T-cell (primary cell): ENCODE measurements at regions not wholly inside any gene's neighbourhood (a gene's known extent, or its start where the extent isn't known, plus 50 kb on each side); places are given as distances from the start of the nearest gene placed in this dataset.
"Not testable (repeated sequence)": the region's sequence is repeated elsewhere in the genome, so short reads cannot be mapped to it uniquely, and the experiment has no call there.

ENCODE experiments used
- ATAC-seq, 4 experiments: fragments of 200-7000 bp in 3 of 4; fragments of 150-1000 bp in 1 of 4; cut with Tn5 transposase; replicated peaks in 1 of 4; 1 replicate in 3 of 4; 2 replicates in 1 of 4; pipeline ENCODE4 v1.10.0; 2021; ENCODE audit warnings: moderate library complexity in 3 of 4, mild to moderate bottlenecking in 2 of 4, moderate number of reproducible peaks in 1 of 4
- CTCF ChIA-PET, 2 donors: fragments of 300-600 bp; sonication (Branson Sonifier 250); formaldehyde crosslinking; loops; one replicate each; lab custom pipeline; 2022; ENCODE audit warnings: antibody characterized with exemption in 2 of 2; lab: Charles Lee
- POLR2A ChIA-PET, 2 donors: fragments of 300-600 bp; sonication (Branson Sonifier 250); formaldehyde crosslinking; loops; one replicate each; lab custom pipeline; 2022; ENCODE audit warnings: antibody characterized with exemption in 2 of 2; lab: Charles Lee
- DNase-seq, 35 experiments: peaks; one replicate each; pipeline versions ENCODE4 v3.0.0 to v3.0.0-alpha.2; 2013 to 2023
- H3K27ac ChIP-seq: one replicate; pipeline ENCODE4 v1.5.1; 2013; ENCODE audit warnings: low read length
- H3K27me3 ChIP-seq, 2 experiments: replicated peaks in 1 of 2; 1 replicate in 1 of 2; 2 replicates in 1 of 2; pipeline versions ENCODE4 v1.6.1 to v1.7.0; 2013; ENCODE audit warnings: low read length in 1 of 2, mixed read lengths in 1 of 2; ENCODE audit not compliant: control insufficient read depth in 2 of 2, insufficient read depth in 2 of 2; ENCODE audit errors: extremely low read depth in 1 of 2
- H3K36me3 ChIP-seq, 2 donors: 1 replicate in 1 of 2; 2 replicates in 1 of 2; pipeline versions ENCODE4 v1.6.1 to v1.7.0; 2013; ENCODE audit warnings: low read length in 1 of 2; ENCODE audit not compliant: control insufficient read depth in 2 of 2, insufficient read depth in 1 of 2; ENCODE audit errors: extremely low read depth in 1 of 2
- H3K4me1 ChIP-seq, 2 experiments: 1 replicate in 1 of 2; 2 replicates in 1 of 2; pipeline versions ENCODE4 v1.6.1 to v1.7.0; 2013; ENCODE audit warnings: low read length in 2 of 2, mixed read lengths in 1 of 2; ENCODE audit not compliant: insufficient read depth in 2 of 2, control insufficient read depth in 1 of 2; ENCODE audit errors: extremely low read depth in 1 of 2
- H3K4me3 ChIP-seq, 2 donors: 1 replicate in 1 of 2; 2 replicates in 1 of 2; pipeline versions ENCODE4 v1.5.1 to v1.7.0; 2013; ENCODE audit warnings: mild to moderate bottlenecking in 2 of 2, low read length in 1 of 2, moderate library complexity in 1 of 2; ENCODE audit not compliant: control insufficient read depth in 1 of 2; ENCODE audit errors: extremely low read depth in 1 of 2
- H3K9me3 ChIP-seq: 2 replicates; pipeline ENCODE4 v1.7.0; 2013
- H3K27ac Mint-ChIP-seq, 2 donors: one replicate each; pipeline ENCODE4 v1.8.0; 2020 to 2021; ENCODE audit warnings: mild to moderate bottlenecking in 2 of 2, mixed read lengths in 2 of 2
- H3K27me3 Mint-ChIP-seq, 2 donors: one replicate each; pipeline ENCODE4 v1.8.0; 2021 to 2022; ENCODE audit warnings: mixed read lengths in 2 of 2
- H3K36me3 Mint-ChIP-seq: one replicate; pipeline ENCODE4 v1.8.0; 2021; ENCODE audit warnings: mixed read lengths
- H3K4me1 Mint-ChIP-seq, 3 donors: one replicate each; pipeline ENCODE4 v1.8.0; 2020 to 2022; ENCODE audit warnings: mixed read lengths in 3 of 3, mild to moderate bottlenecking in 1 of 3
- H3K4me3 Mint-ChIP-seq, 3 donors: one replicate each; pipeline ENCODE4 v1.8.0; 2020 to 2022; ENCODE audit warnings: mild to moderate bottlenecking in 3 of 3, mixed read lengths in 3 of 3, moderate library complexity in 3 of 3
- H3K9me3 Mint-ChIP-seq, 3 donors: one replicate each; pipeline ENCODE4 v1.8.0; 2020 to 2022; ENCODE audit warnings: mixed read lengths in 3 of 3
- WGBS: methylation state at CpG from one replicate; pipeline ENCODE4 v1.1.5; 2013; ENCODE audit warnings: missing lambda C conversion rate; ENCODE audit not compliant: insufficient coverage; 5-methylcytosine and 5-hydroxymethylcytosine counted together

GRCh38 chr4:116537828-116538227 is 547.5 kb downstream of the TRAM1L1 start:
- Histone ChIP-seq H3K9me3 (no peaks in the 10 kb centered on the region), H3K36me3 (no peaks in the 10 kb centered on the region), H3K4me3 (no peak overlapping the region), H3K27me3 (no peaks in the 10 kb centered on the region), H3K27ac (no peak overlapping the region), H3K4me1 (no peaks in the 10 kb centered on the region)
- ATAC-seq (no peak), DNase-seq (no peak)
- Mint-ChIP-seq H3K9me3 (peaks cover 0 to 10% (median 7%) of the 10 kb centered on the region in 3 donors), H3K4me3 (no peak overlapping the region), H3K27me3 (no peaks in the 10 kb centered on the region), H3K4me1 (no peaks in the 10 kb centered on the region), H3K27ac (no peak overlapping the region), H3K36me3 (no peaks in the 10 kb centered on the region)
- CTCF ChIA-PET = no interaction called here
- POLR2A ChIA-PET = interaction anchor here in 1 of 2 donors (0.5 kb wide), 1 partner anchor 758 kb away, joined by 4 read pairs; no protein-coding TSS in a partner anchor

DNA sequence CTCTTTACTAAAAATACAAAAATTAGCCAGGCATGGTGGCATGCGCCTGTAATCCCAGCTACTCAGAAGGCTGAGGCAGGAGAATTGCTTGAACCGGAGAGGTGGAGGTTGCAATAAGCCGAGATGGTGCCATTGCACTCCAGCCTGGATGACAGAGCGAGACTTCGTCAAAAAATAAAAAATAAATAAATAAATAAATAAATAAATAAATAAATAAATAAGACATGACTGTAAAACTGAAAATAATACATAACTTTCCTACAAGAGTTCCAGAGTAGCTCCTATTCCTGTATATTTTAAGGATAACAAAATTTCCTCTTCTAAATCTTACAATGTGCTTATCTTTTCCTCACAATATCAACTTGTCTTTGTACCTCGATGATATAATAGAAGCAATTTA is 549.4 kb downstream of the TRAM1L1 start:
- H3K4me1 Mint-ChIP-seq, DNase-seq, H3K27me3 ChIP-seq, H3K36me3 ChIP-seq, CTCF ChIA-PET, H3K36me3 Mint-ChIP-seq, H3K4me1 ChIP-seq, H3K27ac Mint-ChIP-seq, H3K4me3 Mint-ChIP-seq, H3K9me3 ChIP-seq, H3K27ac ChIP-seq, ATAC-seq, H3K4me3 ChIP-seq, POLR2A ChIA-PET, H3K27me3 Mint-ChIP-seq: not testable (repeated sequence)
- peaks cover 0 to 12% (median 7%) of the 10 kb centered on the region in 3 donors for H3K9me3 Mint-ChIP-seq
- no CpG with 5 or more reads among the region's 6 CpGs for WGBS

DNA sequence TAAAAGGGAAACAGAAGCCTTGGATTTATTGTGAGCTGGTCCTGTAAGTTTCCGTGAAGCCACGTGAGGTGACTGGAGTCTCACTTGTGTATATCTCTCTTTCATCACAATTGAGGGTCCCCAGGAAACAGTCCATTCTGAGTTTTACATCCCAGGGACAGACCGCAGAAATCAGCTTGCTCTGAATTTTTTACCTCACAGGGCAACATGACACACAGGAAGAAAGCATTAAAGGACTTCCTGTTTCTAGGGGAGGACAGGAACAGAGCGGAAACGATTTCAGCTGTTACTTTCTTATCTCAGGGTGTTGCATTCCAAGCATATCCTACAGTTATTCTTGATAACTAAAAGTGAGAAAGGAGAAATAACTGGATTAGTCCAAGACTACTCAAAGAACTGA is 553.5 kb downstream of the TRAM1L1 start:
- H3K27me3 ChIP-seq = no peaks in the 10 kb centered on the region
- H3K9me3 ChIP-seq = no peaks in the 10 kb centered on the region
- POLR2A ChIA-PET = no interaction called here
- H3K9me3 Mint-ChIP-seq = peaks cover 0 to 9% (median 0%) of the 10 kb centered on the region in 3 donors
- H3K4me1 Mint-ChIP-seq = peaks cover 0 to 9% (median 0%) of the 10 kb centered on the region in 3 donors
- ATAC-seq (no peak), DNase-seq (no peak)
- no peak overlapping the region for H3K27ac Mint-ChIP-seq
- H3K4me3 Mint-ChIP-seq = peak overlapping the region in 1 of 3 donors; percentile 24
- CTCF ChIA-PET = no interaction called here
- H3K4me3 ChIP-seq = no peak overlapping the region
- H3K36me3 Mint-ChIP-seq = no peaks in the 10 kb centered on the region
- no peaks in the 10 kb centered on the region for H3K27me3 Mint-ChIP-seq
- no peak overlapping the region for H3K27ac ChIP-seq
- no peaks in the 10 kb centered on the region for H3K36me3 ChIP-seq
- H3K4me1 ChIP-seq = peaks cover 0 to 3% of the 10 kb centered on the region in 2 experiments
- WGBS = no CpG with 5 or more reads among the region's 5 CpGs

- ATAC-seq = no peak
- no peaks in the 10 kb centered on the region for H3K27me3 Mint-ChIP-seq
- H3K27ac ChIP-seq = no peak overlapping the region
- no peak overlapping the region for H3K4me3 Mint-ChIP-seq
- no peaks in the 10 kb centered on the region for H3K36me3 Mint-ChIP-seq
- H3K4me3 ChIP-seq = no peak overlapping the region
- no peak overlapping the region for H3K27ac Mint-ChIP-seq
- peaks cover 0 to 9% (median 0%) of the 10 kb centered on the region in 3 donors for H3K9me3 Mint-ChIP-seq
- no peak for DNase-seq
- WGBS = no CpG with 5 or more reads among the region's 3 CpGs
- H3K27me3 ChIP-seq = no peaks in the 10 kb centered on the region
- H3K4me1 Mint-ChIP-seq = peaks cover 0 to 9% (median 0%) of the 10 kb centered on the region in 3 donors
- H3K4me1 ChIP-seq = peaks cover 0 to 3% of the 10 kb centered on the region in 2 experiments
- ChIA-PET POLR2A (no interaction called here), CTCF (no interaction called here)
- H3K36me3 ChIP-seq = no peaks in the 10 kb centered on the region
- no peaks in the 10 kb centered on the region for H3K9me3 ChIP-seq
Observed at GRCh38 chr4:116531026-116531425, 554.4 kb downstream of the TRAM1L1 start.

GRCh38 chr4:116530048-116530447 is 555.3 kb downstream of the TRAM1L1 start:
- H3K4me1 ChIP-seq = peaks cover 0 to 3% of the 10 kb centered on the region in 2 experiments
- Mint-ChIP-seq H3K4me1 (peaks cover 0 to 9% (median 0%) of the 10 kb centered on the region in 3 donors), H3K9me3 (peaks cover 0 to 9% (median 0%) of the 10 kb centered on the region in 3 donors), H3K36me3 (no peaks in the 10 kb centered on the region), H3K4me3 (no peak overlapping the region), H3K27ac (no peak overlapping the region), H3K27me3 (no peaks in the 10 kb centered on the region)
- no peak for ATAC-seq
- no peaks in the 10 kb centered on the region for H3K27me3 ChIP-seq
- H3K27ac ChIP-seq = no peak overlapping the region
- no CpG with 5 or more reads among the region's 2 CpGs for WGBS
- DNase-seq = no peak
- H3K4me3 ChIP-seq = no peak overlapping the region
- CTCF ChIA-PET = no interaction called here
- H3K36me3 ChIP-seq = no peaks in the 10 kb centered on the region
- POLR2A ChIA-PET = no interaction called here
- H3K9me3 ChIP-seq = no peaks in the 10 kb centered on the region

DNA sequence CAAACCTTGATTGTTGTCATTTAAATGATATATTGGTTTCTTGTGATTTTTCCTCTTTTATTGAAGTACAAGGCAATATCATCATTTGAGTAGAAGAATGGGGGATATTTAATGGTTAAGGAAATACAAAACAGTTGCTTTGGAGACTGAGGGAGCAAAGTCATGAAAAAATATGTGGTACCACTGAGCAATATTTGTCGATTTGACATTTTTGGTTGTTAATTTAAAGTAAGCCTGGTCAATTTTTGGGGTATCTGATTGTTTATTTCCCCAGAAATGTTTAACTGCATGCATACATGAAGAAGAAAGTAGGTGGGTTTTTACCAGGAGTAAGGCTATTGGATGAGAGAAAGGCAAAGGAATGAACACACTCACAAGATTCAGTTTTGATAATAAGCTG is 556.2 kb downstream of the TRAM1L1 start:
- Mint-ChIP-seq H3K36me3 (no peaks in the 10 kb centered on the region), H3K4me3 (no peak overlapping the region), H3K9me3 (peaks cover 0 to 9% (median 0%) of the 10 kb centered on the region in 3 donors), H3K27me3 (no peaks in the 10 kb centered on the region), H3K4me1 (peaks cover 0 to 9% (median 0%) of the 10 kb centered on the region in 3 donors), H3K27ac (no peak overlapping the region)
- no peak overlapping the region for H3K4me3 ChIP-seq
- H3K36me3 ChIP-seq = no peaks in the 10 kb centered on the region
- no peak for DNase-seq
- no peaks in the 10 kb centered on the region for H3K27me3 ChIP-seq
- no peak overlapping the region for H3K27ac ChIP-seq
- peaks cover 0 to 3% of the 10 kb centered on the region in 2 experiments for H3K4me1 ChIP-seq
- ATAC-seq = no peak
- no peaks in the 10 kb centered on the region for H3K9me3 ChIP-seq
- WGBS = 100% methylated on average over 1 of the region's 1 CpG
- ChIA-PET CTCF (no interaction called here), POLR2A (no interaction called here)

GRCh38 chr4:116522922-116523321 is 562.5 kb downstream of the TRAM1L1 start:
- no peak for ATAC-seq

More at GRCh38 chr4:116522922-116523321, 562.5 kb downstream of the TRAM1L1 start:
- H3K27me3 Mint-ChIP-seq = no peaks in the 10 kb centered on the region
- H3K4me3 Mint-ChIP-seq = no peak overlapping the region
- no peak for DNase-seq
- peaks cover 3 to 16% (median 12%) of the 10 kb centered on the region in 3 donors for H3K9me3 Mint-ChIP-seq
- ChIA-PET POLR2A (no interaction called here), CTCF (no interaction called here)
- H3K27ac ChIP-seq = no peak overlapping the region
- no peak overlapping the region for H3K27ac Mint-ChIP-seq
- no peaks in the 10 kb centered on the region for H3K9me3 ChIP-seq
- H3K27me3 ChIP-seq = no peaks in the 10 kb centered on the region
- H3K4me1 Mint-ChIP-seq = no peaks in the 10 kb centered on the region
- no peaks in the 10 kb centered on the region for H3K36me3 ChIP-seq
- no peaks in the 10 kb centered on the region for H3K4me1 ChIP-seq
- H3K36me3 Mint-ChIP-seq = no peaks in the 10 kb centered on the region
- no peak overlapping the region for H3K4me3 ChIP-seq
